GM19452 (cell line): ENCODE measurements at regions not wholly inside any gene's neighbourhood (a gene's known extent, or its start where the extent isn't known, plus 50 kb on each side); places are given as distances from the start of the nearest gene placed in this dataset.

Experiments
- ATAC-seq: cut with Tn5 transposase; IDR thresholded peaks from one replicate; pipeline ENCODE4 v1.9.1; 2021; ENCODE audit not compliant: unreplicated experiment

GRCh38 chr9:103397868-103398600 is 402.9 kb downstream of the CYLC2 start:
- peak; percentile 90 for ATAC-seq

- ATAC-seq, result no peak
These were observed 404.4 kb downstream of the CYLC2 start for GRCh38 chr9:103399535-103399934.

- ATAC-seq, result no peak
These were observed 412.1 kb downstream of the CYLC2 start for GRCh38 chr9:103407260-103407659.

GRCh38 chr9:103410059-103410458 is 414.9 kb downstream of the CYLC2 start:
- ATAC-seq, result no peak

- ATAC-seq, result no peak
These were observed 432.6 kb downstream of the CYLC2 start for GRCh38 chr9:103427696-103428095.

GRCh38 chr9:103430469-103430868 is 435.3 kb downstream of the CYLC2 start:
- ATAC-seq, result no peak

GRCh38 chr9:103431809-103432208 is 436.7 kb downstream of the CYLC2 start:
- ATAC-seq, result no peak

GRCh38 chr9:103444176-103444575 is 449.0 kb downstream of the CYLC2 start:
- no peak for ATAC-seq

GRCh38 chr9:103458826-103459225 is 463.7 kb downstream of the CYLC2 start:
- no peak for ATAC-seq

- ATAC-seq, result no peak
These were observed 476.1 kb downstream of the CYLC2 start for GRCh38 chr9:103471241-103471640.

- ATAC-seq, result no peak
These were observed 479.0 kb downstream of the CYLC2 start for GRCh38 chr9:103474156-103474555.

- ATAC-seq, result no peak
These were observed 488.5 kb downstream of the CYLC2 start for GRCh38 chr9:103483471-103484096.

- ATAC-seq, result no peak
These were observed 490.0 kb downstream of the CYLC2 start for GRCh38 chr9:103485138-103485537.

- no peak for ATAC-seq
These were observed 519.6 kb downstream of the CYLC2 start for GRCh38 chr9:103514767-103515166.

- ATAC-seq, result no peak
These were observed 527.3 kb downstream of the CYLC2 start for GRCh38 chr9:103522409-103522808.

- ATAC-seq, result no peak
These were observed 535.8 kb downstream of the CYLC2 start for GRCh38 chr9:103530934-103531333.

GRCh38 chr9:103533318-103533717 is 538.2 kb downstream of the CYLC2 start:
- no peak for ATAC-seq

GRCh38 chr9:103537426-103537825 is 542.3 kb downstream of the CYLC2 start:
- ATAC-seq, result no peak

- ATAC-seq, result no peak
These were observed 548.8 kb upstream of the SMC2 start for GRCh38 chr9:103545260-103545659.

GRCh38 chr9:103552712-103553111 is 541.4 kb upstream of the SMC2 start:
- ATAC-seq, result no peak

- no peak for ATAC-seq
These were observed 520.1 kb upstream of the SMC2 start for GRCh38 chr9:103574056-103574455.

GRCh38 chr9:103586721-103587120 is 507.4 kb upstream of the SMC2 start:
- no peak for ATAC-seq

GRCh38 chr9:103601287-103601686 is 492.8 kb upstream of the SMC2 start:
- no peak for ATAC-seq
